BE2C (cell line): ENCODE measurements at regions not wholly inside any gene's neighbourhood (a gene's known extent, or its start where the extent isn't known, plus 50 kb on each side); places are given as distances from the start of the nearest gene placed in this dataset.

Experiments used
- DNase-seq: peaks from one replicate; pipeline ENCODE4 v3.0.0-alpha.2; 2020
- H3K27me3 ChIP-seq: fragments of 250-450 bp; sonication (Bioruptor Pico); 2 replicates; pipeline ENCODE4 v1.5.1; 2020; ENCODE audit warnings: mild to moderate bottlenecking
- H3K36me3 ChIP-seq: fragments of 250-450 bp; sonication (Bioruptor Pico); 2 replicates; pipeline ENCODE4 v1.5.1; 2020; ENCODE audit warnings: mild to moderate bottlenecking
- H3K4me1 ChIP-seq: fragments of 250-450 bp; sonication (Bioruptor Pico); 2 replicates; pipeline ENCODE4 v1.5.1; 2020
- H3K4me3 ChIP-seq: 2 replicates; pipeline ENCODE4 v1.5.1; 2011; ENCODE audit warnings: low read depth, low read length
- H3K9me3 ChIP-seq: fragments of 250-450 bp; sonication (Bioruptor Pico); 2 replicates; pipeline ENCODE4 v1.5.1; 2020
- CTCF ChIP-seq: IDR thresholded peaks from 2 replicates; pipeline ENCODE4 v1.5.1; 2012; ENCODE audit warnings: mild to moderate bottlenecking, low read depth, low read length

- Histone ChIP-seq H3K9me3 (no peaks in the 10 kb centered on the region), H3K27me3 (no peaks in the 10 kb centered on the region), H3K4me3 (no peak overlapping the region), H3K36me3 (no peaks in the 10 kb centered on the region), H3K4me1 (no peaks in the 10 kb centered on the region; the same call in 1 of the 2 replicates)
- no peak for TF ChIP-seq CTCF
- no peak for DNase-seq
These were observed 556.2 kb upstream of the CFAP20DC start for GRCh38 chr3:59605944-59606534.

- H3K36me3 ChIP-seq, result no peaks in the 10 kb centered on the region
- no peaks in the 10 kb centered on the region; the same call in 1 of the 2 replicates for H3K4me1 ChIP-seq
- H3K27me3 ChIP-seq, result no peaks in the 10 kb centered on the region
- H3K4me3 ChIP-seq, result no peak overlapping the region
- no peak for DNase-seq
- H3K9me3 ChIP-seq, result no peaks in the 10 kb centered on the region
- TF ChIP-seq CTCF, result no peak
These were observed 555.5 kb upstream of the CFAP20DC start for GRCh38 chr3:59605318-59605717.

- Histone ChIP-seq H3K4me1 (no peaks in the 10 kb centered on the region), H3K4me3 (no peak overlapping the region), H3K27me3 (no peaks in the 10 kb centered on the region), H3K9me3 (no peaks in the 10 kb centered on the region), H3K36me3 (no peaks in the 10 kb centered on the region)
- no peak for DNase-seq
- no peak for TF ChIP-seq CTCF
These were observed 551.7 kb upstream of the CFAP20DC start for GRCh38 chr3:59601486-59601885.

- DNase-seq, result no peak
- no peaks in the 10 kb centered on the region for H3K36me3 ChIP-seq
- no peak for TF ChIP-seq CTCF
These were observed 550.8 kb upstream of the CFAP20DC start for GRCh38 chr3:59600631-59601030.

DNA sequence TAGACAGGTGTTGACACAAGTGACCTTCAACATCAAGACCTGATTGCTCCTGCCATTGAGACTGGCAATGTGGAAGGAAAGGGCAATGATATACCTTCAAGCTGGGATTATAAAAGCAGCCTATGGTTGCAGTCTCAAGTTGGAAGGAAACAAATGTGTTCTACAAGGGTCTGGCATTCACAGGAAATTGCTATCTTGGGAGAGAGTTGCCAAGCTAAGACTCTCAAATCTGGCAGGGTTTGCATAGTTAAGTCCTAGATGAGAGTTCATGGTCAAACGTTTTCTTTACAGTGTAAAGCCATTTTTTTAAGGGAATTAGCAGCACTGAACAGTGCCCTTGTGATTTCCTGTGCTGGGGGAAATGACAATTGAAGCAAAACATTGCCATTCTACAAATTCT is 546.9 kb upstream of the CFAP20DC start:
- TF ChIP-seq CTCF, result no peak
- Histone ChIP-seq H3K27me3 (no peaks in the 10 kb centered on the region), H3K36me3 (no peaks in the 10 kb centered on the region), H3K4me1 (no peaks in the 10 kb centered on the region), H3K9me3 (no peaks in the 10 kb centered on the region), H3K4me3 (no peak overlapping the region)
- no peak for DNase-seq

More at GRCh38 chr3:59600631-59601030, 550.8 kb upstream of the CFAP20DC start:
- Histone ChIP-seq H3K4me3 (no peak overlapping the region), H3K9me3 (no peaks in the 10 kb centered on the region), H3K27me3 (no peaks in the 10 kb centered on the region), H3K4me1 (no peaks in the 10 kb centered on the region)

DNA sequence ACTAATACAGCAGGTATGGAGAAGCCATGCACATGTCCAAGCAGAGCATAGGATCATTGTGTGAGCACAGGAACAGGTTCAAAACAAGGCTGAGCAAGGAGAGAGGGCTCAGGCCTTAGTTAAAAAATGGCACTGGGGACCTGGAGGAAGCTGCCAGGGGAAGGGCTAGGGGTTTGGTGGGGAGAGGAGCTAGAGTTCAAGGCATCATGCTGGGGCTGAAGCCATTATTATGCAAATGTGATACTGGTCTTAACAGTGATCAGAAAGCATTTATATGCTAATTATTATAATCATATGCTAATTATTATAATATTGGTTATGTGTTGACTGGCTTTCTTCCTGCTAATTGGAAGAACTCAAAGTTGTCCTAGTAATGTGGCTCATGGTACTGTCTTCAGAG is 546.0 kb upstream of the CFAP20DC start:
- DNase-seq, result no peak
- Histone ChIP-seq H3K9me3 (no peaks in the 10 kb centered on the region), H3K36me3 (no peaks in the 10 kb centered on the region), H3K4me1 (no peaks in the 10 kb centered on the region), H3K27me3 (no peaks in the 10 kb centered on the region), H3K4me3 (no peak overlapping the region)
- no peak for TF ChIP-seq CTCF
